ENCODE measurements at regions not wholly inside any gene's neighbourhood (a gene's known extent, or its start where the extent isn't known, plus 50 kb on each side); places are given as distances from the start of the nearest gene placed in this dataset.

DNA sequence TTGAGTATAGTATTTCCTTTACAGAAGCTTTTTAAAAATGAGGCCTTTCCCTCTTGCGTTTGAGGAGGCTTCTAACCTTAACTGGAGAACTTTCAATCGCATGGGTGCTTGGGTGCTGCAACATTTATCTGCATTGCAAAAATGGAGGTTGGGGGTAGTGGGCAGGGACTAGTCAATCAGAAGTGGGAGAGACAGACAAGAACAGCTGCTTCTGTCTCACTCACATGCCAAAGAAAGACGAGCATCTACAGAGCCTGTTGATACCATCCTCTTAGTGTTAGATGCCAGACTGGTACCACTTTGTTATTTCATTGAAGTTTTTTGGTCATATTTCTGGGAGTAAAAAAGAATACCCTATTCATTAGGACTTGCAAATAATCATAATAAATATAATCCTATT lies 1292.2 kb downstream of the UQCRFS1 start:
- Mint-ChIP-seq H3K4me1 (ENCODE audit: unreplicated experiment) (no peaks in the 10 kb centered on the region), H3K27me3 (ENCODE audit: unreplicated experiment) (peaks cover 8% of the 10 kb centered on the region), H3K36me3 (ENCODE audit: low read depth, unreplicated experiment) (peaks cover 5% of the 10 kb centered on the region), H3K4me3 (ENCODE audit: unreplicated experiment) (no peak overlapping the region), H3K27ac (ENCODE audit: unreplicated experiment) (no peak overlapping the region), H3K9me3 (ENCODE audit: unreplicated experiment) (peaks cover 18% of the 10 kb centered on the region)
- no peak for DNase-seq (ENCODE audit: low spot score)
- TF ChIP-seq, protein P1, sequence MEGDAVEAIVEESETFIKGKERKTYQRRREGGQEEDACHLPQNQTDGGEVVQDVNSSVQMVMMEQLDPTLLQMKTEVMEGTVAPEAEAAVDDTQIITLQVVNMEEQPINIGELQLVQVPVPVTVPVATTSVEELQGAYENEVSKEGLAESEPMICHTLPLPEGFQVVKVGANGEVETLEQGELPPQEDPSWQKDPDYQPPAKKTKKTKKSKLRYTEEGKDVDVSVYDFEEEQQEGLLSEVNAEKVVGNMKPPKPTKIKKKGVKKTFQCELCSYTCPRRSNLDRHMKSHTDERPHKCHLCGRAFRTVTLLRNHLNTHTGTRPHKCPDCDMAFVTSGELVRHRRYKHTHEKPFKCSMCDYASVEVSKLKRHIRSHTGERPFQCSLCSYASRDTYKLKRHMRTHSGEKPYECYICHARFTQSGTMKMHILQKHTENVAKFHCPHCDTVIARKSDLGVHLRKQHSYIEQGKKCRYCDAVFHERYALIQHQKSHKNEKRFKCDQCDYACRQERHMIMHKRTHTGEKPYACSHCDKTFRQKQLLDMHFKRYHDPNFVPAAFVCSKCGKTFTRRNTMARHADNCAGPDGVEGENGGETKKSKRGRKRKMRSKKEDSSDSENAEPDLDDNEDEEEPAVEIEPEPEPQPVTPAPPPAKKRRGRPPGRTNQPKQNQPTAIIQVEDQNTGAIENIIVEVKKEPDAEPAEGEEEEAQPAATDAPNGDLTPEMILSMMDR (IDR thresholded peaks at IDR 0.05; ENCODE audit: unreplicated experiment), result no peak

DNA sequence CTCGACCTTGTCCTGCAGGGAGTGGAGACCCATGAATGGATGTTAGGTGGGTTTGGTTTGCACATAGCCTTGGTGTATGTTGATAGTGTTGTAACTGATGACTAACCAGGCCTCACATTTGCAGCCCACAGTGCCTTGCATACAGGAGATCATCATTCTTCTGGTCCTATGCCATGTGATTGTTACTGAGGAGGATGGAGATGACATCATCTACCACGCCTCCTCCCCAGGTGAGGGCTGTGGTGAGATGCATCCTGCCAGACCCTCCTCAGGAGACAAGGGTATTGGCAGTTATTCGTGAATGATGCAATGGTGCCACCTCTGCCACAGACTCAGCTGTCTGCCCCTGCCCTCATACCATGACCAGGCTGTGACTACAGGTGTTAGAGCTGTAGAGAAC lies 1294.1 kb downstream of the UQCRFS1 start:
- no peak overlapping the region for H3K27ac Mint-ChIP-seq (ENCODE audit: unreplicated experiment)
- H3K36me3 Mint-ChIP-seq (ENCODE audit: low read depth, unreplicated experiment), result peaks cover 5% of the 10 kb centered on the region
- no peak for DNase-seq (ENCODE audit: low spot score)
- peaks cover 11% of the 10 kb centered on the region for H3K9me3 Mint-ChIP-seq (ENCODE audit: unreplicated experiment)
- TF ChIP-seq, protein P1 (IDR thresholded peaks at IDR 0.05; ENCODE audit: unreplicated experiment), result no peak
- no peaks in the 10 kb centered on the region for H3K4me1 Mint-ChIP-seq (ENCODE audit: unreplicated experiment)
- H3K4me3 Mint-ChIP-seq (ENCODE audit: unreplicated experiment), result no peak overlapping the region
- peaks cover 8% of the 10 kb centered on the region for H3K27me3 Mint-ChIP-seq (ENCODE audit: unreplicated experiment)

DNA sequence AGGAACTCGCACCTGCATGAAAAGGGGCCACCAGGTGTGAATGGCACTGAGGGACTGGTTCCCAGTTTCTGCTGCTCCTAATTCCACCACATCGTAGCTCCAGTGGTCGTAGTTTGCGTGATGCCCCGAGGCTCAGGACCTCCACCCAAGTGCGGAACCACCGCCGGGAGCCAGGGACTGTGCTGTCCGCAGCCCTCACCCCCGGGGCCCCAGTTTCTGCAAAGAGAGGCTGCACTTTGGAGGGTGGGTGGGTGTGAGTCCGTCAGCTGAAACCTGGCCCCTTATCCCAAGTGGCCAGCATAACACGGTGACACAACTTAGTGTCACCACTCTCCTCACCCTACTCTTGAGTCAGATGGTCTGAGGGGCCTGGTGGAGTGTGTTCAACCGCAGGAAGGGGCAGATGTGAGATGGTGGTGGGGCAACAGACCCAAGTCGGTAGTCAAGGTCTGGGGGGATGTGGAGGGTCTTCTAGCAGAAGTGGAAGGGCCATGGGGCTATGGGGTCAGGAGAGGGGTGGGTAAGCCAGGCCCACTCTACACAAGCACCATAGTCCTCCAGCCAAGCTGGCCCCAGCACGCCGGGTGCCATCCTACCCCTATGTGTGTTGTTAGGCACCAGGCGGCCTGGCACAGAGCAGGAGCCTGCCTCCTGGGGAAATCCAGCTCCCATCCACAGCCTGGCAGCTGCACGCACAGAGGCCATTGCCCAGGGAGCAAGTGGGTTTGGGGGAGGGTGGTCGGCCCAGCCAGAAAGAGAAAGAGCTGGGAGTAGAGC lies 1301.6 kb downstream of the UQCRFS1 start:
- H3K9me3 Mint-ChIP-seq (ENCODE audit: unreplicated experiment), result peaks cover 14% of the 10 kb centered on the region
- peaks cover 5% of the 10 kb centered on the region for H3K27me3 Mint-ChIP-seq (ENCODE audit: unreplicated experiment)
- no peak for DNase-seq (ENCODE audit: low spot score)
- TF ChIP-seq, protein P1 (IDR thresholded peaks at IDR 0.05; ENCODE audit: unreplicated experiment), result no peak
- H3K27ac Mint-ChIP-seq (ENCODE audit: unreplicated experiment), result no peak overlapping the region
- no peak overlapping the region for H3K4me3 Mint-ChIP-seq (ENCODE audit: unreplicated experiment)
- H3K4me1 Mint-ChIP-seq (ENCODE audit: unreplicated experiment), result no peaks in the 10 kb centered on the region
- H3K36me3 Mint-ChIP-seq (ENCODE audit: low read depth, unreplicated experiment), result peaks cover 9% of the 10 kb centered on the region

DNA sequence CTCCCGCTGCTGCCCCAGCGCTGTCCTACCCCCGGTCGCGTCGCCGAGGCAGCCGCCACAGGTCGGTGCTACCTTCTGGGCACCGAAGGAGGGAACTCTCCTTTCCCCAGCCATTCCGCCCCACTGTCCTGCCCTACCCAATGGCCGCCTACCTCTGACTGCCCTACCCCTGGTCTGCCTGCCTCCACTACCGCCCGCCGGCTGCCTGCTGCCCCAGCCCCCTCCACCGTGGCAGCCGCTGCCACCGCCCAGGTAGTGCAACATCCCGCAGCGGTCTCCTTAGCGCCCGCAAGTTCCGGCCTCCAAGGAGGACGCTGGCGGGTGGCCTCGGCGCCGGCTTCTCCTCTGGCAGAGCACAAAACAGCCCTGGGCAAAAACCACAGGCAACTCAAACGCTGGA lies 1303.1 kb downstream of the UQCRFS1 start:
- H3K4me1 Mint-ChIP-seq (ENCODE audit: unreplicated experiment), result no peaks in the 10 kb centered on the region
- DNase-seq (ENCODE audit: low spot score), result no peak
- H3K27me3 Mint-ChIP-seq (ENCODE audit: unreplicated experiment), result peaks cover 7% of the 10 kb centered on the region
- TF ChIP-seq, protein P1 (IDR thresholded peaks at IDR 0.05; ENCODE audit: unreplicated experiment), result no peak
- H3K36me3 Mint-ChIP-seq (ENCODE audit: low read depth, unreplicated experiment), result peaks cover 9% of the 10 kb centered on the region
- no peak overlapping the region for H3K27ac Mint-ChIP-seq (ENCODE audit: unreplicated experiment)
- H3K9me3 Mint-ChIP-seq (ENCODE audit: unreplicated experiment), result peaks cover 15% of the 10 kb centered on the region
- H3K4me3 Mint-ChIP-seq (ENCODE audit: unreplicated experiment), result no peak overlapping the region

DNA sequence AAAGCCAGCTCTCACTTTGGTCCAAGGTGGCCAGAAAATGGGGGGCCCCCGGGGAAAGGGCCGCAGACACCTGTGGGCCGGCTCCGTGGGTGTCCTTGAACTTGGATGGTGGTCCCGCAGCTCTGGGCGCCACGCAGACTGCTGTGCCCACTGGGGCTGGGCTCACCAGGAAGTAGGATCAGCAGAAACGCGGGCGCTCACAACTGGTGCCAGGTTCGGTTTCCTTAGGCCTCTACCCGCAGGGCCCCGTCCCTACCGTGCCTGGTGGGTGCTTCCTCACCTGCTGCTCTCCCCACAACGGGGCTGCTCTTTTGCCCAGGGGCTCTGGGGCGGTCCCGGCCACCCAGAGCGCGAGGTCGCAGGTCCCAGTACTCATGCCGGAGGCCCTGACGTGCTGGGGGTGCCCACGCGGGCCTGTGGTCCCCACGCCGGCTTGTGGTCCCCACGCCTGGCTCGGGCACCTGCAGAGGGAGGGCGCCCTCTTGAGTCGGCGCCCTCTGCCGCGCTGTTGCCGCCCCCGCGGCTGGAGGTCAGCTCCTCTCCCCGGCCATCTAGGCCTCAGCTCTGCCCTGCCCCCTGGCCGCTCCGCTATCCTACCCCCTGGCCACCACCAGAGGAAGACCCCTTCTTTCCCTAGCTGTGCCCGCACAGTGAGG lies 1303.6 kb downstream of the UQCRFS1 start:
- Mint-ChIP-seq H3K36me3 (ENCODE audit: low read depth, unreplicated experiment) (peaks cover 12% of the 10 kb centered on the region), H3K9me3 (ENCODE audit: unreplicated experiment) (peaks cover 20% of the 10 kb centered on the region), H3K4me3 (ENCODE audit: unreplicated experiment) (no peak overlapping the region), H3K4me1 (ENCODE audit: unreplicated experiment) (no peaks in the 10 kb centered on the region), H3K27ac (ENCODE audit: unreplicated experiment) (no peak overlapping the region), H3K27me3 (ENCODE audit: unreplicated experiment) (peaks cover 10% of the 10 kb centered on the region)
- TF ChIP-seq, protein P1 (IDR thresholded peaks at IDR 0.05; ENCODE audit: unreplicated experiment), result no peak
- no peak for DNase-seq (ENCODE audit: low spot score)
